G401 (cell line): ENCODE measurements at regions not wholly inside any gene's neighbourhood (a gene's known extent, or its start where the extent isn't known, plus 50 kb on each side); places are given as distances from the start of the nearest gene placed in this dataset.

Source experiments
- DNase-seq: peaks from one replicate; pipeline ENCODE4 v3.0.0-alpha.2; 2015; ENCODE audit warnings: low spot score
- in situ Hi-C: cut with HindIII; loops from 2 replicates; pipeline ENCODE4 v1.10.0; 2016; ENCODE audit warnings: low sequenced_read_pairs, mixed read lengths

- no peak for DNase-seq
- in situ Hi-C loops: no loop called here
Observed at GRCh38 chr5:155275222-155275621, 261.7 kb downstream of the KIF4B start.

GRCh38 chr5:155276231-155276630, 262.7 kb downstream of the KIF4B start:
- in situ Hi-C loops: no loop called here

GRCh38 chr5:155278532-155278931, 265.0 kb downstream of the KIF4B start:
- in situ Hi-C loops: no loop called here
- DNase-seq: no peak

More at GRCh38 chr5:155276231-155276630, 262.7 kb downstream of the KIF4B start:
- DNase-seq: no peak

GRCh38 chr5:155282503-155283107, 269.1 kb downstream of the KIF4B start:
- in situ Hi-C loops: no loop called here
- no peak for DNase-seq

- DNase-seq: no peak
- in situ Hi-C loops: no loop called here
Observed at GRCh38 chr5:155285706-155286105, 272.2 kb downstream of the KIF4B start.

- DNase-seq: no peak
- in situ Hi-C loops: no loop called here
Observed at GRCh38 chr5:155290937-155291336, 277.4 kb downstream of the KIF4B start.

GRCh38 chr5:155293605-155294178, 280.1 kb downstream of the KIF4B start:
- no peak for DNase-seq
- in situ Hi-C loops: no loop called here

- in situ Hi-C loops: no loop called here
- no peak for DNase-seq
Observed at GRCh38 chr5:155295111-155295510, 281.6 kb downstream of the KIF4B start.

- in situ Hi-C loops: no loop called here
Observed at GRCh38 chr5:155299386-155300005, 285.9 kb downstream of the KIF4B start.

GRCh38 chr5:155303120-155303519, 289.6 kb downstream of the KIF4B start:
- DNase-seq: no peak
- in situ Hi-C loops: no loop called here

More at GRCh38 chr5:155299386-155300005, 285.9 kb downstream of the KIF4B start:
- DNase-seq: no peak

- in situ Hi-C loops: no loop called here
- no peak for DNase-seq
Observed at GRCh38 chr5:155307229-155307628, 293.7 kb downstream of the KIF4B start.

GRCh38 chr5:155308289-155308688, 294.7 kb downstream of the KIF4B start:
- no peak for DNase-seq
- in situ Hi-C loops: no loop called here

- in situ Hi-C loops: no loop called here
- no peak for DNase-seq
Observed at GRCh38 chr5:155309021-155309746, 295.6 kb downstream of the KIF4B start.

- in situ Hi-C loops: no loop called here
- DNase-seq: no peak
Observed at GRCh38 chr5:155311721-155312120, 298.2 kb downstream of the KIF4B start.

- in situ Hi-C loops: no loop called here
- no peak for DNase-seq
Observed at GRCh38 chr5:155313518-155313917, 300.0 kb downstream of the KIF4B start.

- in situ Hi-C loops: no loop called here
- DNase-seq: no peak
Observed at GRCh38 chr5:155316070-155316714, 302.6 kb downstream of the KIF4B start.

- in situ Hi-C loops: no loop called here
- DNase-seq: no peak
Observed at GRCh38 chr5:155332618-155333017, 319.1 kb downstream of the KIF4B start.

- no peak for DNase-seq
- in situ Hi-C loops: no loop called here
Observed at GRCh38 chr5:155342956-155343355, 329.4 kb downstream of the KIF4B start.

- DNase-seq: no peak
- in situ Hi-C loops: no loop called here
Observed at GRCh38 chr5:155343468-155343867, 329.9 kb downstream of the KIF4B start.

GRCh38 chr5:155353231-155353630, 339.7 kb downstream of the KIF4B start:
- DNase-seq: no peak
- in situ Hi-C loops: no loop called here
